PC-3 (cell line): ENCODE measurements at regions not wholly inside any gene's neighbourhood (a gene's known extent, or its start where the extent isn't known, plus 50 kb on each side); places are given as distances from the start of the nearest gene placed in this dataset.

Experiments used
- ATAC-seq: fragments of 200-7000 bp; cut with Tn5 transposase; 2 replicates; pipeline ENCODE4 v1.9.1; 2020; ENCODE audit warnings: mild to moderate bottlenecking, moderate library complexity
- BruUV-seq: library from RNA; stranded (reverse); fragments of 400-500 nt; replicated peaks from 2 replicates; lab custom pipeline; 2021; lab: Mats Ljungman, UMichigan
- CTCF ChIA-PET: fragments of 300-600 bp; sonication (Branson Sonifier 250); formaldehyde crosslinking; loops from one replicate; lab custom pipeline; 2022; ENCODE audit warnings: antibody characterized with exemption; lab: Charles Lee
- POLR2A ChIA-PET: fragments of 300-600 bp; sonication (Branson Sonifier 250); formaldehyde crosslinking; loops from one replicate; lab custom pipeline; 2022; ENCODE audit warnings: antibody characterized with exemption; ENCODE audit not compliant: unreplicated experiment; lab: Charles Lee
- DNase-seq: peaks from one replicate; pipeline ENCODE4 v3.0.0-alpha.2; 2015
- H2AFZ ChIP-seq: fragments of 300-600 bp; sonication (generic); 2 replicates; pipeline ENCODE4 v1.6.0; 2016; ENCODE audit warnings: antibody characterized with exemption, low read length
- H3F3A ChIP-seq: fragments of 300-600 bp; sonication (generic); one replicate; pipeline ENCODE4 v1.6.0; 2017; ENCODE audit warnings: antibody characterized with exemption, low read length, control low read depth, mild to moderate bottlenecking; ENCODE audit not compliant: unreplicated experiment
- H3K27ac ChIP-seq: fragments of 300-600 bp; sonication (generic); 2 replicates; pipeline ENCODE4 v1.5.1; 2016; ENCODE audit warnings: mild to moderate bottlenecking, low read length
- H3K27me3 ChIP-seq: fragments of 300-600 bp; sonication (generic); 2 replicates; pipeline ENCODE4 v1.6.1; 2016; ENCODE audit warnings: low read length, mixed read lengths
- H3K36me3 ChIP-seq: fragments of 300-600 bp; sonication (generic); 2 replicates; pipeline ENCODE4 v1.6.1; 2016; ENCODE audit warnings: low read depth, mixed run types, low read length, mixed read lengths
- H3K4me1 ChIP-seq: fragments of 300-600 bp; sonication (generic); 2 replicates; pipeline ENCODE4 v1.5.1; 2016; ENCODE audit warnings: low read length; ENCODE audit not compliant: insufficient read depth
- H3K4me2 ChIP-seq: fragments of 300-600 bp; sonication (generic); 2 replicates; pipeline ENCODE4 v1.6.0; 2016; ENCODE audit warnings: low read length
- H3K4me3 ChIP-seq: fragments of 300-600 bp; sonication (generic); 2 replicates; pipeline ENCODE4 v1.5.1; 2016; ENCODE audit warnings: mild to moderate bottlenecking, low read length, mixed read lengths
- H3K79me2 ChIP-seq: fragments of 300-600 bp; sonication (generic); 2 replicates; pipeline ENCODE4 v1.6.1; 2017; ENCODE audit warnings: low read length, mixed read lengths
- H3K9ac ChIP-seq: fragments of 300-600 bp; sonication (generic); 2 replicates; pipeline ENCODE4 v1.6.0; 2016; ENCODE audit warnings: mild to moderate bottlenecking, low read length
- H3K9me2 ChIP-seq: fragments of 300-600 bp; sonication (generic); replicated peaks from 2 replicates; pipeline ENCODE4 v1.6.1; 2016; ENCODE audit warnings: mixed run types, low read length, mixed read lengths
- H3K9me3 ChIP-seq: fragments of 300-600 bp; sonication (generic); 2 replicates; pipeline ENCODE4 v1.6.1; 2016; ENCODE audit warnings: low read length, mixed read lengths
- H4K20me1 ChIP-seq: fragments of 300-600 bp; sonication (generic); 2 replicates; pipeline ENCODE4 v1.6.1; 2016; ENCODE audit warnings: low read length, mixed read lengths
- EZH2 ChIP-seq: fragments of 300-600 bp; sonication (generic); IDR thresholded peaks from one replicate; pipeline ENCODE4 v1.6.1; 2017; ENCODE audit warnings: antibody characterized with exemption, mild to moderate bottlenecking, low read length; ENCODE audit not compliant: unreplicated experiment
- EZH2phosphoT487 ChIP-seq: fragments of 300-600 bp; sonication (generic); IDR thresholded peaks from 2 replicates; pipeline ENCODE4 v1.6.1; 2018; ENCODE audit warnings: mild to moderate bottlenecking, antibody characterized with exemption, low read length, borderline replicate concordance
- intact Hi-C: fragments of 100-400 bp; cut with micrococcal nuclease; formaldehyde crosslinking; loops from 2 replicates; pipeline ENCODE4 v1.9.0; 2023
- TF ChIP-seq, protein P1 (sequence below): fragments of 300-600 bp; sonication (generic); conservative IDR thresholded peaks from 2 replicates; pipeline ENCODE4 v1.5.1; 2017; ENCODE audit warnings: antibody characterized with exemption, low read depth, mild to moderate bottlenecking, low read length

DNA sequence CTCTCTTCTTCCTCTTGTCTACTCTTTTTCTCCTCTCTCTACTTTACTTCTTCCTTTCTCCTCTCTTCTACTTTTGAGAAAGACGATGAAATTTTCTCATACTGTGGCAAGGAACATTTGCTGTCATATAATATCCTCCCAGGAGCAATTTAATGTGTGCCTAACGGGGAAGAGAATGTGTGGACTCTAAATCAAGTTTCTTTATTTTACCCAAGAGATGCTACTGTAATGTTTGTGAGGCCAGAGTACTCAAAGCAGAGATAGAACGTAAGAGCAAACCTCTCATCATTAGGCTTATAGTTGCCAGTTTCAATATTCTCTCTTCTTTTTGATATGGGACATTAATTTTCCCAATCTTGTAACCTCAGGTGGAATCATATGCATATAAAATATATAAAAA lies 801.4 kb downstream of the BCKDHB start:
- no TSS peak for BruUV-seq
- no peak overlapping the region for H3K4me3 ChIP-seq
- no peak overlapping the region for H3K9ac ChIP-seq
- H4K20me1 ChIP-seq, result no peaks in the 10 kb centered on the region
- H3K4me2 ChIP-seq, result no peak overlapping the region
- no peaks in the 10 kb centered on the region for H3K9me2 ChIP-seq
- H3K9me3 ChIP-seq, result no peaks in the 10 kb centered on the region
- H3K4me1 ChIP-seq, result no peaks in the 10 kb centered on the region
- no peaks in the 10 kb centered on the region for H3K36me3 ChIP-seq
- DNase-seq, result no peak
- H3K27me3 ChIP-seq, result no peaks in the 10 kb centered on the region
- H3K79me2 ChIP-seq, result no peaks in the 10 kb centered on the region
- H3F3A ChIP-seq, result no peaks in the 10 kb centered on the region
- TF ChIP-seq EZH2 (no peak), EZH2phosphoT487 (no peak)
- no peak for ATAC-seq
- H2AFZ ChIP-seq, result no peak overlapping the region
- POLR2A ChIA-PET, result no interaction called here
- intact Hi-C loops, result no loop called here
- CTCF ChIA-PET, result no interaction called here
- H3K27ac ChIP-seq, result no peak overlapping the region

DNA sequence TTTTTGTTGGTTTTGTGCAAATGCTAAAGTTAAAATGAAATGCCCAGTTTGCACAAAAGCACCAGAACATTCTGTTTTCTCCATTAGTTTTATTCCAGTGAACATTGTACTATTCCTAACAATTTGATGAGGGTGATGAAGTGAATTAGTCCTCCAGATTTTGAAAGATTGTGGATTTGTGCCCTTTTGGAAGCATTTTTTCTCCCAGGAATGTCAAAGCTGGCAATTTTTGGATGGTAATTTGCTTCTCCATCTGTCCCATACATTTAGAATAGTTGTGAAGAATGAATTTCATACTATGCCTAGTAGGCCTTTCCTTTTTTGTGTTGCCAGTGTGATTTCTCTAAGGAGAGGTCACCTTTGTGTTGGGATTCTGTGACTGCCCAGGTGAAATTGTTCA lies 797.2 kb downstream of the BCKDHB start:
- Histone ChIP-seq H3K4me1 (no peaks in the 10 kb centered on the region), H3K27ac (no peak overlapping the region), H3K9ac (no peak overlapping the region), H3K9me3 (no peaks in the 10 kb centered on the region), H3K36me3 (no peaks in the 10 kb centered on the region), H2AFZ (no peak overlapping the region), H3K79me2 (no peaks in the 10 kb centered on the region), H3K9me2 (no peaks in the 10 kb centered on the region), H4K20me1 (no peaks in the 10 kb centered on the region), H3K4me3 (no peak overlapping the region), H3K27me3 (no peaks in the 10 kb centered on the region), H3K4me2 (no peak overlapping the region), H3F3A (no peaks in the 10 kb centered on the region)
- ChIA-PET CTCF (no interaction called here), POLR2A (no interaction called here)
- ATAC-seq (no peak), DNase-seq (no peak)
- intact Hi-C loops, result no loop called here
- BruUV-seq, result no TSS peak
- TF ChIP-seq, protein P1, sequence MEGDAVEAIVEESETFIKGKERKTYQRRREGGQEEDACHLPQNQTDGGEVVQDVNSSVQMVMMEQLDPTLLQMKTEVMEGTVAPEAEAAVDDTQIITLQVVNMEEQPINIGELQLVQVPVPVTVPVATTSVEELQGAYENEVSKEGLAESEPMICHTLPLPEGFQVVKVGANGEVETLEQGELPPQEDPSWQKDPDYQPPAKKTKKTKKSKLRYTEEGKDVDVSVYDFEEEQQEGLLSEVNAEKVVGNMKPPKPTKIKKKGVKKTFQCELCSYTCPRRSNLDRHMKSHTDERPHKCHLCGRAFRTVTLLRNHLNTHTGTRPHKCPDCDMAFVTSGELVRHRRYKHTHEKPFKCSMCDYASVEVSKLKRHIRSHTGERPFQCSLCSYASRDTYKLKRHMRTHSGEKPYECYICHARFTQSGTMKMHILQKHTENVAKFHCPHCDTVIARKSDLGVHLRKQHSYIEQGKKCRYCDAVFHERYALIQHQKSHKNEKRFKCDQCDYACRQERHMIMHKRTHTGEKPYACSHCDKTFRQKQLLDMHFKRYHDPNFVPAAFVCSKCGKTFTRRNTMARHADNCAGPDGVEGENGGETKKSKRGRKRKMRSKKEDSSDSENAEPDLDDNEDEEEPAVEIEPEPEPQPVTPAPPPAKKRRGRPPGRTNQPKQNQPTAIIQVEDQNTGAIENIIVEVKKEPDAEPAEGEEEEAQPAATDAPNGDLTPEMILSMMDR, result no peak
- TF ChIP-seq EZH2phosphoT487, result no peak
- TF ChIP-seq EZH2, result no peak

DNA sequence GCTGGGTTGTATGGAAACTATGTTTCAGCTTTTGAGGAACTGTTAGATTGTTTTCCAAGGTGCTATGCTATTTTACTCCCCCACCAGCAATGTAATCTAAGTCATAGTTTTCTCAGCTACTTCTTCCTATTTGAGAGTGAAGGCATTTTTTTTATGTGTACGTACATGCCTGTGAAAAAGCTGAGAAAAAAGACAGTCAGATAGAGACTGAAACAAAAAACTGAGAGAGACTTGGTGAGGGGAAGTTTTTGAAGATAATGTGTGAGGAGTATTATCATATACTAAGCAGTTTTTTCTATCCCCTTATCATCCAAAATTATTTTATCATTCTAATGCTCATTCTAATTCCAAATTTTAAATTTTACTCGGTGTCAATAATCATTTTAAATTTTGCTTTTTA lies 780.0 kb downstream of the BCKDHB start:
- no peak for DNase-seq

More for the DNA sequence above, 780.0 kb downstream of the BCKDHB start:
- no peak for ATAC-seq
- H3K9me2 ChIP-seq, result no peaks in the 10 kb centered on the region
- no peaks in the 10 kb centered on the region for H4K20me1 ChIP-seq
- no TSS peak for BruUV-seq
- intact Hi-C loops, result no loop called here
- ChIA-PET CTCF (no interaction called here), POLR2A (no interaction called here)
- H2AFZ ChIP-seq, result no peak overlapping the region
- TF ChIP-seq EZH2phosphoT487, result no peak
- TF ChIP-seq, protein P1, result no peak
- TF ChIP-seq EZH2, result no peak
- no peaks in the 10 kb centered on the region for H3F3A ChIP-seq
- H3K79me2 ChIP-seq, result no peaks in the 10 kb centered on the region
- no peak overlapping the region for H3K4me3 ChIP-seq
- H3K27me3 ChIP-seq, result no peaks in the 10 kb centered on the region
- no peak overlapping the region for H3K4me2 ChIP-seq
- H3K9me3 ChIP-seq, result no peaks in the 10 kb centered on the region
- H3K9ac ChIP-seq, result no peak overlapping the region
- no peaks in the 10 kb centered on the region for H3K4me1 ChIP-seq
- no peak overlapping the region for H3K27ac ChIP-seq
- H3K36me3 ChIP-seq, result no peaks in the 10 kb centered on the region
